Activated CD8-positive, alpha-beta memory T cell treated with anti-CD3 and anti-CD28 coated beads, Interleukin-2, amount 50 U/mL, for 24 hours (primary cell): ENCODE measurements at regions not wholly inside any gene's neighbourhood (a gene's known extent, or its start where the extent isn't known, plus 50 kb on each side); places are given as distances from the start of the nearest gene placed in this dataset.
"Not testable (repeated sequence)": the region's sequence is repeated elsewhere in the genome, so short reads cannot be mapped to it uniquely, and the experiment has no call there.

Experiments used
- DNase-seq: peaks from one replicate; pipeline ENCODE4 v3.0.0-alpha.2; 2020; ENCODE audit errors: extremely low read depth

DNA sequence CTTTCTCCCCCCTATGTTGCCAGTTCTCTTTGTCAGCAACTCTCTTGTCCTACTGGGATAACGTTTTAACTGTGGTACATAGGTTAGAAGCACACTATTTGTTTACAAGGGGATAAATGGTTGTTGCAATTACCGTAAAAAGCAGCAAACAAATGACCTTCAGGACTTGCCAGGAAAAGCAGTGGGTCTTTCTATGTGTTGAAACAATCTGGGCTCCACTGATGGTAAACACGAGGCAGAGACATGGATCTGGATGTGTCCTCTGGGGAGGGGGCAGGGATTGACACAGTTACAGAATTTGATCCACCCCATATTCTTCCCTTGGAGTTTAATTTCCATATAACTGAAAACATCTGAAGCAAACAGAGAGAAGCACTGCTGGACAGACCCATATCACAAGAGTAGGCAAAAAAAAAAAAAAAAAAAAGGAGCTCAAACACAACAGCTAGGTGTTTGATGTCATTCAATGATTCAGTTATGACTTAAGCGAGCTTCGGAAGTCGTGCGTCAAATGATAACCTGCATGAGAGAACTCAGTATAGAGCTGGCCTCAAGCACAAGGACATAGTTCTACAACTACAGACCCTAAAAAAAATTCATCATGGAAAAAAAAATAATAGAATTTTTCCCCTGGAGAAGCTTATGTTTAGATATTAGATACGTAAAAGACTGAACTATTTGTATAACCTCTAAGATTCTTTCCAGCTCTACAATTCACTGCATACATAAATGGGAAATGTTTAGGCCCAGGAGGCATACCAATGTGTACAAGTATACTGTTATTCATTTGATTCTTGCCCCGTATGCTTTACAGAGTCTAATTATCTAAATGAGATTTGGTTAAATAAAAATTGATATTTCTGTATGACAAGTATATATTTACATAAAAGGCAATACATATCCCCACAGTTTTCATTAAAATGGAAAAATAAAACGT lies 127.7 kb downstream of the ALDH8A1 start:
- DNase-seq = no peak

DNA sequence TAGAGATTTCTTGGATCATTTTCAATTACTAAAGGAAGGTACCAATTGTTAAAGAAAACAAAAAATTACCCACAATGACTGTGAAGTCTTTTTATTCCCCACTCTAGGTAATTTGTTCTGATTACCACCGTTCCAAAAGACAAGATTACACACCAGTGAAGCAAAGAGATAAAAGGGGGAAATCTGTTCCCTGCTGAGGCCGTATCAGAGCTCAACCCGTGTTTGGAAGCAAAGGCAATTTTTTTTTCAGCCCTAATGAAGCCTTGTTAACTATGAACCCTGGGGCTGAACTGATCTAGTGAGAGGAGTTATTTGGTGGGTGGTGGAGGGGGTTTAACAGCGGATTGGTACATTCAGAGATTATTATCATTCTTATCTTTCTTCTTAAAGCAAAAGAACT lies 128.5 kb downstream of the ALDH8A1 start:
- DNase-seq = no peak

DNA sequence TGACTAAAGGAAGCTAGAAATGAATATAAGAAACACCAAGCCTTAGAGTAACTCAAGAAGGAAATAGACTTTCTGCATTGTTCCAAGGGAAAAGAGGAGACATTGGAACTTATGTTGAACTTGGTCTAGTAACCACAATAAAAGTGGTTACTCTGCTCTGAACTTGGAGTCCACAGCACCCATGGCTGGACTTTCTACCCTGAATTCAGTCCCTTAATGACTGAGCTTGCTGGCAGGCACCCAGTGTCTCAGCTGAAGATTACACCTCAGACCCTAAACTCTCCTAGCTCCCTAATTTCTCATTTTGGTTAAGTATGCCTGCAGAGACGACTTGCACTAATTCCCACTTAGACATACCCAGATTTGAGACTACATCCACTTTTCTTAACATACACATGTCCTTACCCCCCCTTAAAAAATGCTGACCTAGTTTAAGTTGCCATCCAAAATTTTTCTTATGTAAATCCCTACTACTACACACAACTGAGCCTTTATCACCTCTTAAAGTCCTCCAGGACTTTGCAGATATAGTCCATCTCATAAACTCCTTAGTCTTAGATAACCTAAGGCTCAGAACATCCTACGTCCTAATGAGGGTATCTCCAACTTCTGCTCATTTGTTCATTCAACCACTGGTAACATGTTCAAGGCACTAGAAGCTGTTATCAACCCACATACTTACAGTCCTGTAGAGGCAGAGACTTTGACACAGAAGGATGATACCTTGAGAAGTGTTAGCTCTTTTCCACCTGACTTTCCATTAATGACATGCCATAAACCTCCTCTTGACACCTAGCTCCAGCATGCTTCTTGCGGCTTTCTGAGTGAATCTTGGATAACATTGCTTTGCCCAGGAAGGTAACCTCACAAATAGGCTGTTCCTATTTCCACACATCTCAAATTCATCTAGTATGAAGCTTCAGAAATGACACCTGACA lies 129.8 kb downstream of the ALDH8A1 start:
- no peak for DNase-seq

DNA sequence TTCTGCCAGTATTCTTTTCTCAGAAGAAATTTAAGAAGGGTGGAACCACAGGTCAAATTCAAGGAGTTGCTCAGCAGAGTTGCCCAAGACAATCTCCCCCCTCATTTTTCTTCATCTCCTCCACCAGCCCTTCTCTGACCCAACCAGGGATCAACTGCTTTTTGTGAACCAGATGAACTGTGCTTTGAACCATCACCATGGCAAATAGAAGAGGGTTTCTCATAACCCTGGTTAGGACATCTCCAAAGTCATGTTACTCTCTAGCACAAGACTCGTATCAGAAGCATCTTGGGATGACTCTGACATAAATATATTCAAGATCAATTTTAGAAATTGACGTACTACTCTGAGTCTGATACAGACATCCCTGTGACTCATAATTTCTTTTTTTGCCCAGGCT lies 130.7 kb downstream of the ALDH8A1 start:
- no peak for DNase-seq

DNA sequence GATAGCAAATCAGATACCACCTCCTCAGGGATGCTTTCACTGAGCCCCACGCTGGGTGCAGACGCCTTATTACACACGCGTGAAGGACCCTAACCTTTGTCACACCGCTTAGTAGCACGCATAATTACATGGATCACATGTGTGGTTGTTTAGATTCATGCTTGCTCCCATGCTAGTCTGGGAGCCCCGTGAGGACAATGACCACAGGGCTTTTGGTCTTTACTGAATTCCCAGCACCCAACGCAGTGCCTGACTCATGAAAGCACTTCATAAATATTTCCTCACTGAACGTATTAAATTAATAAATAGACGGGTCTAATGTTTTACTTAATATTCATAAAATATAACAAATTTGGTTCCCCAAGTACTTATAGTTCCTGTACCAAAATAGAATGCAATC lies 132.5 kb downstream of the ALDH8A1 start:
- no peak for DNase-seq

DNA sequence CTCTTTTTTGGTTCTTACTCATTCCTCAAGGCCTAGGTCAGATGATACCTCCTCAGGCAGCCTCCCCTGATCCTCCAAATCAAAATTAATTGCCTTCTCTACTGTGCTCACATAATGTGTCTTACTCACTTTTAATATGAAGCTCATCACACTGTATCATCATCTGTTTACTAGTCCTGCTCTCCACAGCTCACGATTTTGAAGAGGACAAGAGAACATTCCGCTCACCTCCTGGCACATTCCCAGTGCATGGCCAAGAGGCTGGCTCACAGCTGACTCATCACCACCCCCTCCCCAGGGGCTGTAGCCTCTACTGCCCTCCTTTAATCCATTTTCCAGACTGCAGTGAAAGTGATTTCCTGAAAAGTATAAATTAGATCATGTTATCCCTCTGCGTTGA lies 133.1 kb downstream of the ALDH8A1 start:
- DNase-seq = no peak

DNA sequence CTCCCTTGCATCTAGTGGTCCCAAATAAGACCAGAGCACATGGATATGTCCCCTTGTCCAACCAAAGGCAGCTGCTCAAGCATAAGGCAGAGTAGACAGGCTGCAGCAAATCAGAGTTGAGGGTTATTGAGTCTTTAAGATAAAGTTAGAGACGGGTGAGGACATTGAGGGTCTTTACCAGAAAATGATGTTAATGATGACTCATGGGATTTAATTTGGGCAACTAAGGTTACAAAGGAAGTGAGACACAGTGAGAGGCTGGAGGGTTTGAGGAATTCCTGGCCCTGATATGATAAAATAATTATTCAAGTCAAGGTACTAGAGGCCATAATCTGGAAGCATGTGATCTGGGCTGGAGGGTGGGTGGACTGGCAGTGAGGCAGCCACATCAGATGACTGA lies 133.6 kb downstream of the ALDH8A1 start:
- DNase-seq = no peak

DNA sequence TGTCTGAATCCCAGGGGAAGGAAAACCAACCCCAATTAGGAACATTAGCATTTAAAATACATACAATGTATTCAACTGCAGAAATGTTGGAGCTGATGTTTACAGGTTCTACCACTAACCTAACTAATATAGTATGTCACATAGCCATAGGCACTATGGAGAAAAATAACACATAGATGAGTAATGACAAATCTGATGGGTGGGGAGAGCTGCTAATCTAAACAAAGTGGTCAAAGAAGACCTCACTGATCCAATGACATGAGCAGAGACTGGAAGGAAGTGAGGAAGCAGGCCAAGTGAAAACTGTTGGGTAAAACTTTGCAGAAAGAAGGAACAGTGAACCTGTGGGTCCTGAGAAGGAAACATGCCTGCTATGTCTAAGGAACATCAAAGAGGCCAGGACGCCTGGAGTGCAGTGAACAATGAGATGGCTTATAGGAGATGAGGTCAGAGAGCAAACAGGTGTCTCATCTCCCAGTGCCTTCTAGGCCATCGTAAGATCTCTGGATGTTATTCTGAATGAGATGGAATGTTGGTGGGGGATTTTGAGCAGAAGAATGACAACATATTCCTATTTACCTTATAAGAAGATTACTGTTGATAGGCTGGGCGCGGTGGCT lies 135.7 kb downstream of the ALDH8A1 start:
- no peak for DNase-seq

DNA sequence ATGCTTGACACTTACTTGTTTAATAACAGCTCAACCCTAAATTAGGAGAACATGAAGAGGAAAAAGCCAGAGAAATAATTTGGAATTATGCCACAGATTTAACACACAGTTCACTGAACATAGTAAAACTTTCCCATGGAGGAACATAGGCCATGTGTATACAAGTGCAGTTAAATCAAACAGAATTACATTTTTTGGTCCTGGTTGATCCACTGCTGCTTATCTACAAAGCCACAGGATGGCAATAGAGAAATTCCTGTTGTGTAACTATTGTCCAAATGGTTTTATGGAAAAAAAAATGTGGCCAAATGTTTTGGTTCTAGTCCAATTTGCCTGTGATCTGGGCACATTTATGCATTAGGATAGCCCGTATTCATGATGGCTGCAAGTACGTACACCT lies 136.8 kb downstream of the ALDH8A1 start:
- DNase-seq = no peak

DNA sequence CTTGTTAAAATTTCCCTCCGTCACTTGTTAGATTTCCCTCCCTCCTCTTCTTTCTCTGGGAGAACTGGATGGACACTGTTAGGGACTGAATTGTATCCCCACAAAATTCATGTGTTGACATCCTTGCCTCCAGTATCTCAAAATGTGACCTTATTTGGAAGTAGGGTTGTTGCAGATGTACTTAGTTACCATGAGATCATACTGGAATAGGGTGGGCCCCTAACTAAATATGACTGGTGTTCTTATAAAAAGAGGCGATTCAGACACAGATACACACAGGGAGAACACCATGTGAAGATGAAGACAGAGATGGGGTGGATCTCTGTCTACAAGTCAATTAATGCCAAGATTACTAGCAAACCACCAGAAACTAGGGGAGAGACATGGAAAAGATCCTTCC lies 139.5 kb downstream of the ALDH8A1 start:
- DNase-seq = no peak

DNA sequence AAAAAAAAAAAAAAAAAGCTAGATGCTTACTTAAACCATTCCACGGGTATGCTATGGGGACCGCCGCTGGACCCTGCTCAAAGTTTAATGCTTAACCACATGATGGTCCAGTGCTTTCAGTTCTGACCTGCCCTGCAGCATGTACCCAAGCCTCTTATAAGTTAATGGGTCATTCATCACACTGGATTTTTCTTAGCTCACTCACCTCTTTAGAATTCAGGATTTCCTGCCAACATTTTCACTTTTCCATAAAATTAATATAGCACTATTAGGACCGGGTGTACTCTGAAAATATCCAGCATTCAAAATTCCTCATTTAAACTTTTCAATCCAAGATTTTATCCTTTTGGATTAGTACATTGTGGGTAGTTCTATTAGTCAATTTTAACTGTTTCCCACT lies 140.8 kb downstream of the ALDH8A1 start:
- DNase-seq = no peak

DNA sequence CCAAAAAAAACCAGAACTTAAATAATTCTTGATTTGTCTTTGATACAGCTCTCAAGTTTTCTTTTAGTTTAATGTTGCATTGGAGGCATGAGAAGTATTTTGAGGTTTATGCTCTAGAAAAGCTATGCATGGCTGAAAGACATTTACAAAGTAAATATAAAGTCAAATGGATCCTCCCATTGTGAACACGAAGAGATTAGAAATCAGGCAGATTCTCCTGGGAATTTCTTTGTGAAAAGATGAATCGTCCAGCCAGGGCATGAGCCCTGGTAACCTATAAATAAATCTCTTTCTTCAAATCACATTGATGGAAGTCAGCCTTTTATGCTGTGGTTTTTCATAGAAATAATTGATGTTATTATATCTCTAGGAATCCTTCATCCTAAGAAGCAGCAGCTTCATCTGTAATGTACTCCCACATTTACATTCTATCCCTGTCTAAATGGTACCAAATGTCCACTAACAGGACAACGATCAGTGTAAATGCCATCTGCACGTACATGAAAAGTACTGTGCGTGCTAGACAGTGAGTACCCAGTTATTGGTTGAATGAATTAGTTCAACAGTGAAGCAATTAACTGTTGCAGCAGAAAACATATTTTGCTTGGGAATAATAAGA lies 143.6 kb downstream of the ALDH8A1 start:
- DNase-seq = no peak

DNA sequence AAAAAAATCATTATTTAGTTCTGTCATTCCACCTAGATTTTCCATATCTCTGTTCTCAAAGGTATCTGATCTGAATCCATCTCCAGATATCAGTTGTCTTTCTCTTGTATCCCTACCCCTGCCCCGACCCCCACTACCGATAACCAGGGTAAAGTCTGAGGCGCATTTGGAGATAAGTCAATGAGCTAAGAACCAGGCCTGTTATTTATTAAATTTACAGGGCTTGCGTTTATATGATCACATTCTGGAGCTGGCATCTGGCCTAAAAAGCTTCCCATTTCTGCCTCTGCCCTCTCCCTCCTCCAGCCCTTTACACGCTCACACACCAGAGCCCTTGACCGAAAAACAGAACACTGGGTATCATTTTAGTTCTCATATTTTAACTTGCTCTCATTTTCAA lies 144.7 kb downstream of the ALDH8A1 start:
- no peak for DNase-seq

DNA sequence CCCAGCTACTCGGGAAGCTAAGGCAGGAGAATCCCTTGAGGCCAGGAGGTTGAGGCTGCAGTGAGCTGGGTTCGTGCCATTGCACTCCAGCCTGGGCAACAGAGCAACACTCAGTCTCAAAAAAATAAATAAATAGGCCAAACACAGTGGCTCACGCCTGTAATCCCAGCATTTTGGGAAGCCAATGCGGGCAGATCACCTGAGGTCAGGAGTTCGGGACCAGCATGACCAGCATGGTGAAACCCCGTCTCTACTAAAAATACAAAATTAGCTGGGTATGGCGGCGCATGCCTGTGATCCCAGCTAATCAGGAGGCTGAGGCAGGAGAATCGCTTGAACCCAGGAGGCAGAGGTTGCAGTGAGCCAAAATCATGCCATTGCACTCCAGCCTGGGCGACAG lies 145.6 kb downstream of the ALDH8A1 start:
- DNase-seq = not testable (repeated sequence)

DNA sequence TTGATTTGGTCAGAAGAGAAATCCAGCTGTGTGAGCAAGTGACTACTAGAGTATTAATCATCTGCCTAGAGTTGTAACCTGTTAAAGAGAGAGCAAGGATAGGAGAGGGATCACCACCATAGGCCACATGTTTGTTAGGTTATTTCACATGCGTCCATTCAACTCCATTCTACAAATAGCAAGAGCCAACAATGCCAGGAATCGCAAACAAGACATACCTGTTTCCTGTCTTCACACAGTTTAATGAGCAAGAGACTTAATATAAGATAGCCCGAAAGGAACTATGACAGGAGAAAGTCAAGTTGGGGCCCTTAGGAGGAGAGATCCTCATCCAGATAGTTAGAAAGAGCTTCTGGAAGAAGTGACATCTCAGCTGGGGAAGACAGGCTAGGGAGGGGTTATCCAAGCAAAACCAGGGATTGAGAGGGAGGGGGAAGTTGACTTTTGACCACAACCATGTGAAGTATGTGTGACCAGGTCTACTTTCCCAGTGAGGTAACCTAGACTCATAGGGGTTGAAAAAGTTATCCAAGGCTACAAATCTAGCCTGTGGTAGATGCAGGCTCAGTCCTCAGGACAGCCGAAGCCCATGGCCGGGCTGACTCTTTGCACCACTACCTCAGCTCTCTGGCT lies 147.4 kb downstream of the ALDH8A1 start:
- DNase-seq = no peak

DNA sequence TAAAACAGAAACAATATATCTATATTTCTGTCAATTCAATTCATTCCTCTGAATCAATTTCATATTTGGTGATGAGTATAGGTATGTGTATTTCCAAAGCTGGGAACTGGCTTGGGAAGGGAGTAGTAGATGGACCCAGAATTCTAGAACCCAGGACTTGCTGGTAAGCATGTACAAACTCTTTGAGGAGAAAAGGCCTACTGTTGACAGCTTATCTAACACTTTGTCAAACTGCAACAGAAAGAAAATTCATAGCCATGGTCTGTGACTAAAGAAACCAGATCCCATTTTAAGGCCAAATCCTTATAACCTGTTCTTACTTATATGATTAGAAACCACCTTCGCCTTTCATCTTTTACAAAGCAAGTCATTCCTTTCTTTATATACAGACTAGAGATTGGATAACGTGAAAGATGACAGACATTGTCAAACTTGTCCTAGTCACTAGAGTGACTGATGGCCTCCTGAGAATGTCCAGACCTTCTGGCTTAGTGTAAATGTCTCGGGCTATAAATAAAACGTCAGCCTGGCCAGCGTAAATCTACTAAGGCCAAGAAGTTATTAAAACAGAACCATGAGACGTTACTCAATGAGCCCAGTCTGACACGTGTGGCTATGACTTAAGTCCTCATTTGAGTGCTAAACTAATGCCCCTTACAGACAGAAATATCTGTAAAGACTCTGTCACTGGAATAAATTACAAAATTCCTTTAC lies 152.3 kb downstream of the ALDH8A1 start:
- DNase-seq = no peak

DNA sequence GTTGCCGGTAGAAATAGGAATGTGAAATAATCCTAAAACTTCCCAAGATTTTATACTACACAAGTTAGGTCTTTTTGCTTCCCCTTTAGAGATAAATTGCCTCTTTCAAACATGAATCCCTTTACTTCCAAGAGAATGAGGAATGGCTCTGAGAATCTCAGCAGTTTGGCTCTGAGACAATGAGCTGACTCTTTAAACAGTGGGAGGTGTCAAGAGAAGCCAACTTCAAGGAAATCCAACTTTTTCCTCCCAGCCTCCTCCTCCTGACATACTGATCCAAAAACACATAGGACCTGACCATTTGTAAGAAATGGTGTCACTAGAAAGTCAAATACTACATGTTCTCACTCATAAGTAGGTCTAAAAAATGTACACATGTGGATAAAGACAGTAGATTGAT lies 154.2 kb downstream of the ALDH8A1 start:
- DNase-seq = no peak

DNA sequence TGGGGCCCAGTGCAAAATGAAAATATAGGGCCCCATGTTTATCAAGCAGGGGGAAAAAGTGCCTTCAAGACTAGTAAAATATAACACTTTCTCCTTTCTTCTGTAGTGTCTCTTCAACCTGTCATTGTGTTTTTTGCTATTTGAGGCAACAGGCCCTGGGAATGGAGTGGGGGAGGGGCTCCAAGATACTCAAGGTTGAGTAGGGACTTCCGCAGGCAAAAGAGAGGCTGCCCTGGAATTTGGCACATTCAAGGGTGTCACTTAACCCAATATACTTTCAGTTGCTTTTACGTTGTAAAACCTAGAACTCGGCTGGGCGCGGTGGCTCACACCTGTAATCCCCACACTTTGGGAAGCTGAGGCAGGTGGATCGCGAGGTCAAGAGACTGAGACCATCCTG lies 154.9 kb downstream of the ALDH8A1 start:
- no peak for DNase-seq

DNA sequence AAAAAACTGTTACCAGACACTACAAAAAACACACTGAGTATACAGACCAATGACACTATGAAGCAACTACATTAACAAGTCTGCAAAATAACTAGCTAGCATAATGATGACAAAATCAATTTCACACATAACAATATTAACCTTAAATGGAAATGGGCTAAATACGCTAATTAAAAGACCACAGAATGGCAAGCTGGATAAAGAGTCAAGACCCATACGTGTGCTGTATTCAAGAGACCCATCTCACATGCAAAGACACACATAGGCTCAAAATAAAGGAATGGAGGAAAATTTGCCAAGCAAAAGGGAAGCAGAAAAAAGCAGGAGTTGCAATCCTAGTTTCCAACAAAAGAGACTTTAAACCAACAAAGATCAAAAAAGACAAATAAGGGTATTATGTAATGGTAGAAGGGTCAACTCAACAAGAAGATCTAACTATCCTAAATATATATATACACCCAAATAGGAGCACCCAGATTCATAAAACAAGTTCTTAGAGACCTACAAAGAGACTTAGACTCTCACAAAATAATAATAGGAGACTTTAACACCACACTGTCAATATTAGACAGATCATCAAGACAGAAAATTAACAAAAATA lies 158.6 kb downstream of the ALDH8A1 start:
- not testable (repeated sequence) for DNase-seq

DNA sequence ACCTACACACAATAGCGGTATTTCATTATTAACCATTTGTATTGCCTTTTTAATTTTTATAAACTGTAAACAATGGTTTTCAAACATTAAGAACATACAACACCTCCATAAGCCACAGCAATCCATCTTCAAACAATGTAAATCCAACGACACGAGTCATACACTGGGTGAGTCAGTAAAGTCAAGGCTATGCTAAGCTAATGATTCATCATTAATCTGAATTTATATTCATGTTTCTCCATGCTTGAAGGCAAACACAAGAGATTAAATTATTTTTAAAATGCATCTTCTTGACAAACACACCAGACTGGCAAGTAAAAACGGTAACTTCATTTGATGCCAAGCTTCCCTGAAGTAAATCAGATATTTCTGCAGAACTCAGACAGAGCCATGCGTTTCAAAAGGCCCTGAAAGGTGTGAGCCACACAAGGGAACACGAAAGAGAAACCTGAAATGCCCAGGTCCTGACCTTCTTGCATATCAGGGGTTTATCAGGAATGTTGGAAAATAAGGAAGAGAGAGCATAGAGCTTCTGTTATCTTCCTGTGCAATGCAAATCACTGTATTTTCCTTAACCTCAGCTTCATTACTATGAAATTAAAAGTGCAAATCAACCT lies 162.5 kb downstream of the ALDH8A1 start:
- no peak for DNase-seq
